AG20443 (cell line): ENCODE measurements at regions not wholly inside any gene's neighbourhood (a gene's known extent, or its start where the extent isn't known, plus 50 kb on each side); places are given as distances from the start of the nearest gene placed in this dataset.

Source experiments
- DNase-seq: peaks from one replicate; pipeline ENCODE4 v3.0.0; 2012; ENCODE audit warnings: low spot score, mixed read lengths

GRCh38 chr12:17540921-17541320 lies 549.1 kb downstream of the RERGL start:
- DNase-seq = no peak

DNA sequence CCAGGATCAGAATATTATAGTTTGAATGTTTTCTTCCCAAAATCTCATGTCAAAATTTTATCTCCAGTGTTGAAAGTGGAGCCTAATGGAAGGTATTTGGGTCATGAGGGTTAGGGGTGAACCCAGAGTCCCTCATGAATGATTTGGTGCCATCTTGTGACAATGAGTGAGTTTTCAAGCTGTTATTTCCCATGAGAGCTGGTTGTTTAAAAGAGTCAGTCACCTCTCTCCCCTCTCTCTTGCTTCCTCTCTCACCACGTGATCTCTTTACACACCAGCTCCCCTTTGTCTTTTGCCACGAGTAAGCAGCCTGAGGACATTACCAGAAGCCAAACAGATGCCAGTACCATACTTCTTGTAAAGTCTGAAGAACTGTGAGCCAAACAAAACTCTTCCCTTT lies 561.6 kb downstream of the RERGL start:
- DNase-seq = no peak

- no peak for DNase-seq
These were observed 563.0 kb downstream of the RERGL start for GRCh38 chr12:17527021-17527420.

GRCh38 chr12:17511369-17511768 lies 578.6 kb downstream of the RERGL start:
- DNase-seq = no peak

DNA sequence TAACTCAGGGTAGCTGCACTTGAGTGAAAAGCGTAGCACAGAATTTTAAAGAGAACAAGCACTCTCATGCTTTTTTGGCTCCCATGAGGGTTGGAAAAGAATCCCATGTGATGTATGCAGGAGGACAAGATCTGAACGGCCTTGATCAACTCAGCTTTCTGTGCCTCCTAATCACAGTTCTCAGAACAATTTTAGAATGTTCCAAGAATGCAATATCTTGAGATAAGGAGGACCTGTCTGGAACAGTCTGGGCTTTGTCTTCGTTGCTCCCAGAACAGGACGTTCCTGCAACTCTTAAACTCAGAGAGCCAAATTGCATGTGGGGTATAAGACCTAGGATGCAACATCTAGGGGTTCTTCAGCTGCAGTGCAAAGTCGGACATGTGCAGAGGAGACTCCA lies 582.7 kb downstream of the RERGL start:
- DNase-seq = no peak

DNA sequence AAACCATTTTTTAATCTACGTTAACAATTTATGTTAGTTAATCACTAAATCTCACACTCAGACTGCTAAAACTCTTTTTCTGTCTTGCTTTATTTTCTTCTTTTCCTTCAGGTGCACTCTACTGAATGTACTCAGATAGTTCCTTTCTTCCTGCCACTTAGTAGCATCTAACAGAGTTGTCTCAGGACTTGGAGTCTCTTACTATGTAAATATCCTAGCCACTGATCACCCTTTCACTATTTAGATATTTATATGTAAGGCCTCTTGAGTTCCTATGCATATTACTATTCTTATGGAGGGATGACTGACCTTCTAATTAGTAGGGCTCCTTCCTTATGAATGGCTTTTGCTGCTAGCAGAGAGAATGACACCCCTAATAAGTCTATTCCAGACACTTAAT lies 586.3 kb downstream of the RERGL start:
- no peak for DNase-seq

- DNase-seq = no peak
These were observed 600.5 kb downstream of the RERGL start for GRCh38 chr12:17489452-17489851.

DNA sequence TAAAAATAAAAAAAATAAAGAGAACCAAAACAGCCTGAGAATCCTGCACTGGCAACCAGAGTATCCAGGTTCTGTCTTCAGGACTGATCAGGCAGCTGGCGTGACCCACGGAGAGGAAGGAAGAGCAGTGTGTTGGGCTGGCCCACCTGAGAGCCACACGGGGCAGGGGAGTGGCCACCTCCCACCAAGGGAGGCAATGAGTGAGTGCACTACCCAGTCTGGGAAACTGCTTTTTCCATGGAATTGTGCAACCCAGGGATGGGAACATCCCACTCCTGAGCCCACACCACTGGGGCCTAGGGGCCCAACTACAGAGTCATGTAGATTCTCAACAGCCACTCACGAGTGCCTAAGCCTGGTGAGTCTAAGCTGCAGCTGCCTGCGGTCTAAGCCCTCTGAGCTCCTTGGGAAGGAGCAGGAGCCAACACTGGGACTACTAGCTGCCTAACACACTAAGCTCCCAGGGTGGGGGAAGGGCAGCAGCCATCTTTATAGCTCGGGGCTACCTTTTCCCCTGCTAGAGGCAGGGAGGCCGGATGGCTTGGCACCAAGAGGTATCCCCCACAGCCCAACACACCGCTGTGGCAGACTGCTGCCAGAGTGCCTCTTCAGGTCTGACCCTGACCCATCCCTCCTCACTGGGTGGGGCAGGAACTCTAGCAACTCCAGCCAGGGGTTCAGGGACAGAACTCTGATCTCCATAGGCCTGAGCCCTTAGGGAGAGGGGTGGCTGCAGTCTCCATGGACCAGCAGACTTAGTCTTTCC lies 610.9 kb downstream of the RERGL start:
- no peak for DNase-seq

GRCh38 chr12:17470460-17470859 lies 619.5 kb downstream of the RERGL start:
- no peak for DNase-seq

- DNase-seq = no peak
These were observed 630.8 kb downstream of the RERGL start for GRCh38 chr12:17459214-17459613.

- DNase-seq = no peak
These were observed 633.5 kb downstream of the RERGL start for GRCh38 chr12:17456486-17456885.

DNA sequence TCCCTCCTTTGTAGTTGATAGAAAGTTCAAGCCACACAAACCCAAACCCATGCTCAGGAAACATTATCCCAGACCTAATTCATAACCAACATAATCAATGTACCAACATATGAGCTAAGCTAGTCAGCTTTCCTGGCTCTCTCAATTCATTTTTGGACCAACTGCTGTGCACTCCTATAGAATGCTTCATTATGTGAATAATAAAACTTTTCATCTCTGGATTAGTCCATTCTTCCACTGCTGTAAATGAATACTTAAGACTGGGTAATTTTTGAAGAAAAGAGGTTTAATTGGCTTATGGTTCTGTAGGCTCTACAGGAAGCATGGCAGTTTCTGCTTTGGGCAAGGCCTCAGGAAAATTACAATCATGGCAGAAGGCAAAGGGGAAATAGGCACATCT lies 651.9 kb downstream of the RERGL start:
- DNase-seq = no peak

DNA sequence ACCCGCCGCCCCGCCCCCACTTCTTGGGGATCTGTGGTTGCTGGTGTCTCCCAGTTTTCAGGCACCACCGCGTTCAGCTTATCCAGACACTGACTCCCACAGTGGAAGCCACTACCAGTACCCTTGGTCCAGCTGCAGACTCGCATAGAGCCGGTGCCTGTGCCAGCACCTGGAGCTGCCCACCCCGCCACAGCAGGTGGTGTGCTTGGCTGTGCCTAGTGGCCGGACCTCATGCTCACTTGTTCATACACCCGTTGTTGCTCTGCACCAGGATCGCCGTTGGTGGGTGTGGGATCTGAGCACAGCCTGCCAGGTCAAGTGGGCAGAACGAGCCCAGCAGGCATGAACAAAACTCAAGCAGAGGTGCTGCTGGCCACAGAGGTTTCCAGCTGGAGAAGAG lies 673.2 kb downstream of the RERGL start:
- no peak for DNase-seq

DNA sequence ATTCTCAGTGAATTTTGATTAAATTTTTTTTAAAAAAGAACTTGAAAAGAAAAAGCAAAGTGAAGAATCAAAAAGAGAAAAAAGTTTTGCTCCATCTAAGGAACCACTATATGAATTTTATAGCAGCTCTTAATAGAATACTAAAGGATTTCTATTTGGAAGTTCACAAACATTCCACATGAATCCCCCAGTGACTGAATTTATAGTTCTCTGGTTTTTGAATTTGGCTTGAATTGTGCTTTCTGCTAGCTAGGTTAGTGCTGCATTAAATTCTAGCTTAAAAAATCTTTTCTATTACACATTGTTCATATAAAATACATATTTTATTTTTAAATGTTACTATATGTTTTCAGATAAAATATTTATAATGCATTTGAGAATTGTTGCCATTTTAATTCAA lies 675.4 kb downstream of the RERGL start:
- no peak for DNase-seq

GRCh38 chr12:17411662-17412061 lies 678.3 kb downstream of the RERGL start:
- DNase-seq = no peak

DNA sequence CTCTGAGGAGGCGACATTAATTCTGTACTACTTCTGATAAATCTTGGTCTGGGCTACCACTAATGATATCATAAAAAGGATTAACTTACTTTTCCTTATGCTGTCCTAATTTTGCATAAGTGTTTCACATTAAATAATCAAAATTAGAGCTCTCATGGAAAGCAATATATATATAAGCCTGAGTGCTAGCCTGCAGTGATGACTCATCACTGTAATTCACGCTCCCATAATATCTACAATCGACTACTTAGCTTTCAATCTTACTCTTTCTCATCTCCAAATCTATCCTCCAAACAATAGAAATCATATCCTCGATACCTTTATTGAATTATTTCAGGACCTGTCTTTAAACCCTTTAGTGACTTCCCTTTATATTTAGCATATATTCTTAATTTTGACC lies 701.3 kb downstream of the RERGL start:
- no peak for DNase-seq

DNA sequence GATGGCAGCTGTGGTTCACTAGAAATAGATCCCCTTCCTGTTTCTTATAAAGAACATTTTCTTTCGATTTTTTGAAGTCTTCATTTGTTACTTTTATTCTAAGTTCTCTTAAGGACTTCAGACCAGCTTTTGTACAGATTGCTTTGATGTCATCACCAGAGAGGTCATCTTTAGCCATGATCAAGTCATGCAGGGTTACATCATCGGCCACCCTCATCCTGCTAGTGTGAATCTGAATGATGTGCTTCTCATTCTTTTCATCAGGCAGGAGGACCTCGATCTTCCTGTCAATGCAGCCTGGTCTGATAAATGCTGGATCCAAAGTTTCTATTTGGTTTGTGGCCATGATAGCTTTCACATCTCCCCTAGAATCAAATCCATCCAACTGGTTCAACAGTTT lies 706.7 kb downstream of the RERGL start:
- DNase-seq = no peak

DNA sequence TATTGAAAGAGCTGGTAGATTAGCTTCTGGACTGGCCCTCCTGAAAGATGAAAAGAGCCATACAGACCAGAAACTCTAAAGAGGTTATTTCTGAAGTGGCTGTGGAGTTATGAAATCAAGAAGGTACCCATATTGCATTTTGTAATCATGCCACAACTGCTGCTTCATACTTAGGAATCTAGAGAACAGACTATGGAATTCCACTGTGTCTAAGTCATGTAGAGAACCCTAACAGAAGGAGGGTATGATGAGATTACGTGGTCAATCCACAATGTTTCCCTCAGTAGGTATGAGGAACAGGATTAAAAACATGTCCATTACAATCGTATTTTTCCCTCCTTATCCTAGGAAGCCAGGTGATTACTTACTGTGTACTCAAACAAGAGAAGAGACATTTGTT lies 708.8 kb downstream of the RERGL start:
- no peak for DNase-seq

- DNase-seq = no peak
These were observed 717.5 kb downstream of the RERGL start for GRCh38 chr12:17372508-17372907.

DNA sequence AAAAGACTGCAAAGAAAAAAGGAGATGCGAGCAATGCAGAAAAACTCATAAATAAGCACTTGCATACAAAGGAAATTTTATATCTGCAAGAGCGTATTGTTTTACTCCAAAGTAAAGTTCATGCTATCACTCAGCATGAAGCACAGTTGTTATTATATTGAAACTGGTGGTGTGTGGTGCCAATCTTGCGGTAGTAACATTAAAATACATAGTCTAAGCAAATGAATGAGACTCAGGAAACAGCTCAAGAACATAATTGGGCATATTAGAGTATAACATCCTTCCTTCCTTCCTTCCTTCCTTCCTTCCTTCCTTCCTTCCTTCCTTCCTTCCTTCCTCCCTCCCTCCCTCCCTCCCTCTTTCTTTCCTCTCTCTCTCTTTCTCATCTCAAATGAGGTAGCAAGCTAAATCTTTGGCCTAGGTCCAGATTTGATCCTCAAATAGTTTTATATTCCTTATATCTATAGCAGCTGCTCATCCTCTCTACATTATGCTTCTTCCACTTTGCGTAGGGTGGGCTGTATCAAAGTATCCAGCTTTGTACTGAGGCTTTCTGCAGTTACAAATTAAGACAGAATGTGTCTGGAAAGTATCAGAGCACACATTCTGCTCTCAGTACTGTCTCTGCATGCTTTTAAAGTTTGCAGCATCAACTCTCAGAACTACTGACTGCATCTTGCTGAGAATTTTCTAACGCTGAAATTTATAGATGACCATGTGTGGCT lies 718.3 kb downstream of the RERGL start:
- no peak for DNase-seq

DNA sequence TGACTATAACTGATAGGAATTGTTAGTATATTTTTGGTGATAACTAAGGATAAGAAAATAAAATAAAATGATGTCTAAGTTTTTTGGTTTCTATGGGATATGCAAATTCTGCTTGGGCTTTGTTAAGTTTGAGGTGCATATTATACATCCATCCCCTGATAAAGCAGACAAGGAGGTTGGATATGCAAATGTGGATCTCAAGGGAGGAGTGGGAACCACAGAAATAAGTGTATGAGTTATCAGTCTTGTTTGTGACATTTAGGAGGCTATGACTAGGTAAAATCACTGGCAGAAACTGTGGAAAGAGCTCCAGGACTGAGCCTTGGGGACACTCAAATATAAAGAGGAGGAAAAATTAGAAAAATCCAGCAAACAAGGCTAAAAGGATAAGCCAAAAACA lies 719.4 kb downstream of the RERGL start:
- no peak for DNase-seq

GRCh38 chr12:17369556-17369955 lies 720.4 kb downstream of the RERGL start:
- no peak for DNase-seq

GRCh38 chr12:17361224-17361623 lies 728.8 kb downstream of the RERGL start:
- no peak for DNase-seq

GRCh38 chr12:17358835-17359234 lies 731.2 kb downstream of the RERGL start:
- no peak for DNase-seq
